ENCODE measurements at regions not wholly inside any gene's neighbourhood (a gene's known extent, or its start where the extent isn't known, plus 50 kb on each side); places are given as distances from the start of the nearest gene placed in this dataset.

- CTCF ChIA-PET = interaction anchor here (1.3 to 3.4 kb wide), 6 partner anchors 9 to 15 kb away, joined by 3 to 22 read pairs (median 4); no protein-coding TSS in a partner anchor
- no peak for TF ChIP-seq CTCF (IDR thresholded peaks at IDR 0.05; ENCODE audit: control extremely low read depth, extremely low read depth, low read depth, missing control alignments)
These were observed 74.6 kb downstream of the SLC4A3 start for GRCh38 chr2:219701847-219702634.

GRCh38 chr2:219702796-219703545 is 75.5 kb downstream of the SLC4A3 start:
- ChIA-PET POLR2A (no interaction called here), CTCF (interaction anchor here (0.8 to 3.4 kb wide), 4 partner anchors 8 to 15 kb away, joined by 3 to 22 read pairs (median 4); no protein-coding TSS in a partner anchor)
- TF ChIP-seq CTCF (IDR thresholded peaks at IDR 0.05; ENCODE audit: control extremely low read depth, extremely low read depth, low read depth, missing control alignments) = no peak
- DNase-seq (ENCODE audit: extremely low spot score) = no peak

More at GRCh38 chr2:219701847-219702634, 74.6 kb downstream of the SLC4A3 start:
- POLR2A ChIA-PET = no interaction called here
- no peak for DNase-seq (ENCODE audit: extremely low spot score)

GRCh38 chr2:219704878-219705277 is 77.4 kb downstream of the SLC4A3 start:
- no peak for TF ChIP-seq CTCF (IDR thresholded peaks at IDR 0.05; ENCODE audit: control extremely low read depth, extremely low read depth, low read depth, missing control alignments)
- CTCF ChIA-PET = interaction anchor here (1.5 to 3.4 kb wide), 2 partner anchors 15 to 175 kb away, joined by 4 to 22 read pairs; no protein-coding TSS in a partner anchor
- POLR2A ChIA-PET = no interaction called here
- DNase-seq (ENCODE audit: extremely low spot score) = no peak

GRCh38 chr2:219706823-219707281 is 79.4 kb downstream of the SLC4A3 start:
- CTCF ChIA-PET = interaction anchor here (2.3 kb wide), 1 partner anchor 17 kb away, joined by 7 read pairs; no protein-coding TSS in a partner anchor
- no peak for DNase-seq (ENCODE audit: extremely low spot score)
- POLR2A ChIA-PET = no interaction called here
- TF ChIP-seq CTCF (IDR thresholded peaks at IDR 0.05; ENCODE audit: control extremely low read depth, extremely low read depth, low read depth, missing control alignments) = no peak

- ChIA-PET CTCF (interaction anchor here (1.1 to 2.3 kb wide), 3 partner anchors 15 to 147 kb away, joined by 4 to 7 read pairs (median 4); no protein-coding TSS in a partner anchor), POLR2A (no interaction called here)
- TF ChIP-seq CTCF (IDR thresholded peaks at IDR 0.05; ENCODE audit: control extremely low read depth, extremely low read depth, low read depth, missing control alignments) = no peak
These were observed 80.3 kb downstream of the SLC4A3 start for GRCh38 chr2:219707496-219708285.

GRCh38 chr2:219709331-219709761 is 81.9 kb downstream of the SLC4A3 start:
- POLR2A ChIA-PET = no interaction called here
- no peak for TF ChIP-seq CTCF (IDR thresholded peaks at IDR 0.05; ENCODE audit: control extremely low read depth, extremely low read depth, low read depth, missing control alignments)
- DNase-seq (ENCODE audit: extremely low spot score) = no peak
- CTCF ChIA-PET = no interaction called here

More at GRCh38 chr2:219707496-219708285, 80.3 kb downstream of the SLC4A3 start:
- DNase-seq (ENCODE audit: extremely low spot score) = no peak

All from GM10248 (cell line).